ENCODE measurements at regions not wholly inside any gene's neighbourhood (a gene's known extent, or its start where the extent isn't known, plus 50 kb on each side); places are given as distances from the start of the nearest gene placed in this dataset.

DNA sequence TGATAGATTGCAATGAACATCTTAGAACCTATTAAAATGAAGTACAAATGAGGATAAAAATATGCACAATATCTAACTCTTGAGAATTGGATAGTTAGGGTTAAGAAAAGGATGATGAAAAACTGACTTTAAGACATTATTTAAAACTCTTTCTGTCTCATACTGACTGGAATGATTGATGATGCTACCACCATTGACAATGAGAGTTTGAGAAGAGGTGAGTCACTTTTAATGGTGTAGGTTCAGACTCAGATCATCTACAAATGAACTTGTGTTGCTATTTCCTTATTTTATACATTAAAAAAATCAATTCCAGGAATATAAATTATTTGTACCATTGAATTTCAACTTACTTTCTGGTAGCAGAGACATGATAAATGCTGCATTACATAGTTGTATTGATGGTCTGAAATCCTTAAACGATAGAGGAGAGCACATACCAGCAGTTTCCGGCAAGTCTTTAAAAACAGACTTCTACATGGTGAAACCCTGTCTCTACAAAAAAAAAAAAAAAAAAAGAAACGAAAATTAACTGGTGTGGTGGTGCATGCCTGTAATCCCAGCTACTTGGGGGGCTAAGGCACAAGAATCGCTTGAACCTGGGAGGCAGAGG, 409.0 kb downstream of the OTOL1 start:
- Histone ChIP-seq H3K9me3 (ENCODE audit: control insufficient read depth, low read depth, low read length) (no peaks in the 10 kb centered on the region), H4K20me1 (ENCODE audit: control insufficient read depth, insufficient read depth, insufficient read length) (no peaks in the 10 kb centered on the region), H4K8ac (replicated peaks; ENCODE audit: insufficient read length, low read depth, low read length) (no peak overlapping the region), H3K79me1 (ENCODE audit: insufficient read depth, low read depth, low read length, poor library complexity, severe bottlenecking) (no peaks in the 10 kb centered on the region), H2BK5ac (ENCODE audit: insufficient read length, low read length) (no peak overlapping the region), H2BK20ac (ENCODE audit: low read depth, low read length, poor library complexity, severe bottlenecking) (no peak overlapping the region), H3K27ac (ENCODE audit: insufficient read length, low read depth, low read length) (no peak overlapping the region), H2AFZ (ENCODE audit: low read length) (no peak overlapping the region), H3K4me1 (ENCODE audit: insufficient read depth, low read length) (no peaks in the 10 kb centered on the region), H3T11ph (ENCODE audit: low read length) (no peak overlapping the region), H3K9ac (ENCODE audit: extremely low read depth, insufficient read length, low read length) (no peak overlapping the region), H2BK12ac (ENCODE audit: insufficient read length, low read depth, low read length) (no peak overlapping the region), H3K18ac (ENCODE audit: insufficient read length, low read depth, low read length) (no peak overlapping the region), H3K79me2 (ENCODE audit: insufficient read depth, low read length) (no peaks in the 10 kb centered on the region), H3K23me2 (ENCODE audit: insufficient read length, low read depth, low read length, poor library complexity, severe bottlenecking) (no peaks in the 10 kb centered on the region), H2AK5ac (ENCODE audit: insufficient read length, low read length) (no peak overlapping the region), H3K27me3 (ENCODE audit: insufficient read depth, low read length) (no peaks in the 10 kb centered on the region), H3K23ac (ENCODE audit: insufficient read length, low read depth, low read length) (no peak overlapping the region), H4K5ac (ENCODE audit: insufficient read length, low read depth, low read length) (no peak overlapping the region), H3K14ac (ENCODE audit: insufficient read depth, low read length) (no peak overlapping the region), H3K4ac (ENCODE audit: low read depth, low read length) (no peak overlapping the region), H4K91ac (ENCODE audit: insufficient read length, low read depth, low read length) (no peak overlapping the region), H2BK15ac (ENCODE audit: low read depth, low read length) (no peak overlapping the region), H3K56ac (ENCODE audit: insufficient read length, low read depth, low read length) (no peak overlapping the region), H3K4me2 (ENCODE audit: insufficient read depth, insufficient read length, low read length) (no peak overlapping the region), H2BK120ac (ENCODE audit: low read depth, low read length, poor library complexity, severe bottlenecking) (no peak overlapping the region)
- Mint-ChIP-seq H3K27me3 (ENCODE audit: low read depth) (no peaks in the 10 kb centered on the region), H3K27ac (no peak overlapping the region), H3K4me3 (no peak overlapping the region), H3K36me3 (ENCODE audit: insufficient read depth in 1 of 3, low read depth in 3 of 3) (no peaks in the 10 kb centered on the region), H3K9me3 (no peaks in the 10 kb centered on the region), H3K4me1 (no peaks in the 10 kb centered on the region)
- WGBS (ENCODE audit: extremely low coverage, insufficient read length, low lambda C conversion rate), result no CpG with 5 or more reads among the region's 4 CpGs
- no peak for DNase-seq
- TF ChIP-seq, protein P1, sequence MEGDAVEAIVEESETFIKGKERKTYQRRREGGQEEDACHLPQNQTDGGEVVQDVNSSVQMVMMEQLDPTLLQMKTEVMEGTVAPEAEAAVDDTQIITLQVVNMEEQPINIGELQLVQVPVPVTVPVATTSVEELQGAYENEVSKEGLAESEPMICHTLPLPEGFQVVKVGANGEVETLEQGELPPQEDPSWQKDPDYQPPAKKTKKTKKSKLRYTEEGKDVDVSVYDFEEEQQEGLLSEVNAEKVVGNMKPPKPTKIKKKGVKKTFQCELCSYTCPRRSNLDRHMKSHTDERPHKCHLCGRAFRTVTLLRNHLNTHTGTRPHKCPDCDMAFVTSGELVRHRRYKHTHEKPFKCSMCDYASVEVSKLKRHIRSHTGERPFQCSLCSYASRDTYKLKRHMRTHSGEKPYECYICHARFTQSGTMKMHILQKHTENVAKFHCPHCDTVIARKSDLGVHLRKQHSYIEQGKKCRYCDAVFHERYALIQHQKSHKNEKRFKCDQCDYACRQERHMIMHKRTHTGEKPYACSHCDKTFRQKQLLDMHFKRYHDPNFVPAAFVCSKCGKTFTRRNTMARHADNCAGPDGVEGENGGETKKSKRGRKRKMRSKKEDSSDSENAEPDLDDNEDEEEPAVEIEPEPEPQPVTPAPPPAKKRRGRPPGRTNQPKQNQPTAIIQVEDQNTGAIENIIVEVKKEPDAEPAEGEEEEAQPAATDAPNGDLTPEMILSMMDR (conservative IDR thresholded peaks at IDR 0.05), result no peak

Measured in H9 (cell line).